Trophoblast cell (in vitro differentiated cells and primary cell): ENCODE measurements at regions not wholly inside any gene's neighbourhood (a gene's known extent, or its start where the extent isn't known, plus 50 kb on each side); places are given as distances from the start of the nearest gene placed in this dataset.

Source experiments
- DNase-seq, 2 donors: peaks; one replicate each; pipeline ENCODE4 v3.0.0-alpha.2; 2016
- H2AFZ ChIP-seq: 2 replicates; pipeline ENCODE4 v1.6.1; 2013; ENCODE audit warnings: low read length, moderate library complexity, mild to moderate bottlenecking; ENCODE audit not compliant: insufficient read depth, poor library complexity
- H2AK5ac ChIP-seq: 2 replicates; pipeline ENCODE4 v1.6.1; 2013; ENCODE audit warnings: mild to moderate bottlenecking, low read length
- H2BK120ac ChIP-seq: 2 replicates; pipeline ENCODE4 v1.6.1; 2013; ENCODE audit warnings: low read length, mild to moderate bottlenecking, moderate library complexity; ENCODE audit not compliant: insufficient read depth, poor library complexity
- H2BK12ac ChIP-seq: 2 replicates; pipeline ENCODE4 v1.6.1; 2013; ENCODE audit warnings: mild to moderate bottlenecking, low read length, moderate library complexity
- H2BK5ac ChIP-seq: 2 replicates; pipeline ENCODE4 v1.6.1; 2013; ENCODE audit warnings: low read length, low read depth, moderate library complexity, mild to moderate bottlenecking; ENCODE audit not compliant: poor library complexity
- H3K14ac ChIP-seq: 2 replicates; pipeline ENCODE4 v1.6.1; 2013; ENCODE audit warnings: mild to moderate bottlenecking, low read length
- H3K18ac ChIP-seq: 2 replicates; pipeline ENCODE4 v1.6.1; 2013; ENCODE audit warnings: mild to moderate bottlenecking, low read length
- H3K23ac ChIP-seq: 2 replicates; pipeline ENCODE4 v1.6.1; 2013; ENCODE audit warnings: low read length
- H3K27ac ChIP-seq: 2 replicates; pipeline ENCODE4 v1.5.1; 2013; ENCODE audit warnings: low read depth, mild to moderate bottlenecking, inconsistent platforms, low read length, moderate library complexity
- H3K27me3 ChIP-seq: 2 replicates; pipeline ENCODE4 v1.6.1; 2013; ENCODE audit warnings: inconsistent platforms, mild to moderate bottlenecking, low read length, moderate library complexity; ENCODE audit not compliant: insufficient read depth
- H3K36me3 ChIP-seq, 2 experiments: 1 replicate in 1 of 2; 2 replicates in 1 of 2; pipeline ENCODE4 v1.6.1; 2013; ENCODE audit warnings: low read length in 2 of 2, mild to moderate bottlenecking in 2 of 2, moderate library complexity in 1 of 2; ENCODE audit not compliant: insufficient read depth in 2 of 2, control insufficient read depth in 1 of 2
- H3K4ac ChIP-seq: 2 replicates; pipeline ENCODE4 v1.6.1; 2013; ENCODE audit warnings: low read depth, mild to moderate bottlenecking, low read length, moderate library complexity
- H3K4me1 ChIP-seq, 2 experiments: 1 replicate in 1 of 2; 2 replicates in 1 of 2; pipeline ENCODE4 v1.6.1; 2013; ENCODE audit warnings: low read length in 2 of 2, mild to moderate bottlenecking in 2 of 2, moderate library complexity in 1 of 2; ENCODE audit not compliant: insufficient read depth in 2 of 2, control insufficient read depth in 1 of 2
- H3K4me2 ChIP-seq: 2 replicates; pipeline ENCODE4 v1.6.1; 2013; ENCODE audit warnings: inconsistent platforms, mild to moderate bottlenecking, low read length, moderate library complexity
- H3K4me3 ChIP-seq: 2 replicates; pipeline ENCODE4 v1.5.1; 2013; ENCODE audit warnings: mild to moderate bottlenecking, low read depth, low read length, inconsistent platforms
- H3K79me1 ChIP-seq: one replicate; pipeline ENCODE4 v1.6.1; 2013; ENCODE audit warnings: low read length
- H3K79me2 ChIP-seq: 2 replicates; pipeline ENCODE4 v1.6.1; 2013; ENCODE audit warnings: low read length, mild to moderate bottlenecking; ENCODE audit not compliant: control insufficient read depth, insufficient read depth, poor library complexity
- H3K9ac ChIP-seq: 2 replicates; pipeline ENCODE4 v1.6.1; 2013; ENCODE audit warnings: mild to moderate bottlenecking, low read length
- H3K9me3 ChIP-seq: 2 replicates; pipeline ENCODE4 v1.6.1; 2013; ENCODE audit warnings: low read depth, mild to moderate bottlenecking, control low read depth, inconsistent platforms, low read length; ENCODE audit not compliant: insufficient read depth
- H4K12ac ChIP-seq: 2 replicates; pipeline ENCODE4 v1.6.1; 2013; ENCODE audit warnings: low read depth, mild to moderate bottlenecking, low read length, moderate library complexity
- H4K8ac ChIP-seq: 2 replicates; pipeline ENCODE4 v1.6.1; 2013; ENCODE audit warnings: low read depth, mild to moderate bottlenecking, low read length, moderate library complexity
- H4K91ac ChIP-seq: one replicate; pipeline ENCODE4 v1.6.1; 2013; ENCODE audit warnings: low read depth, mild to moderate bottlenecking, low read length, moderate library complexity
- WGBS: extraction: QIAGEN DNeasy Blood & Tissue Kit; methylation state at CpG from one replicate; pipeline ENCODE4 v1.1.7; 2013; ENCODE audit warnings: missing lambda C conversion rate; ENCODE audit not compliant: insufficient read length, insufficient coverage; ENCODE audit errors: extremely low coverage; 5-methylcytosine and 5-hydroxymethylcytosine counted together

DNA sequence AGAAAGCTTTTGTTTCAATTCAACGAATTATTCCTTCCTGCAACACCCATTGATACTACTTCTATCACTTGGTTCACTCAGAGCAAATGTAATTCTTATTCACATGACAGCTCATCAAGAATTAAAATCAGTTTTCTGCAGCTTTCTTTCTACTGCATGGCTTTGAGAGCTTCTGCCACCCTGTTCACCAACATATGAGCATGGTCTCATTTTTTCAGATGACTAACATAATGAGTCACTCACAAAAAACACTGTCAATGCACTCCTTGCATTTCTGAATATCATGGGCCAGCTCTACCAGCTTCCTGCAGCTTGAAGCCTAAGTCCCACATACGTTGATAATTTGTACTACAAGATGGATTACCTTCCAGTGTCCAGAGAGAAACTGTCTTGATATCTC is 342.9 kb downstream of the LRATD1 start:
- Histone ChIP-seq H3K79me2 (no peaks in the 10 kb centered on the region), H2BK12ac (no peak overlapping the region), H3K4me3 (no peak overlapping the region), H3K14ac (no peak overlapping the region), H3K36me3 (no peaks in the 10 kb centered on the region), H3K27ac (no peak overlapping the region), H3K18ac (no peak overlapping the region), H2BK5ac (no peak overlapping the region), H3K79me1 (no peaks in the 10 kb centered on the region), H2AK5ac (no peak overlapping the region), H4K12ac (no peak overlapping the region), H2AFZ (no peak overlapping the region), H3K4ac (no peak overlapping the region), H4K8ac (no peak overlapping the region), H3K23ac (no peak overlapping the region), H2BK120ac (no peak overlapping the region), H3K27me3 (no peaks in the 10 kb centered on the region), H4K91ac (no peak overlapping the region), H3K4me2 (no peak overlapping the region), H3K9me3 (no peaks in the 10 kb centered on the region), H3K4me1 (no peaks in the 10 kb centered on the region), H3K9ac (no peak overlapping the region)
- no CpG with 5 or more reads among the region's 2 CpGs for WGBS
- peak; percentile 19 to 62 for DNase-seq

DNA sequence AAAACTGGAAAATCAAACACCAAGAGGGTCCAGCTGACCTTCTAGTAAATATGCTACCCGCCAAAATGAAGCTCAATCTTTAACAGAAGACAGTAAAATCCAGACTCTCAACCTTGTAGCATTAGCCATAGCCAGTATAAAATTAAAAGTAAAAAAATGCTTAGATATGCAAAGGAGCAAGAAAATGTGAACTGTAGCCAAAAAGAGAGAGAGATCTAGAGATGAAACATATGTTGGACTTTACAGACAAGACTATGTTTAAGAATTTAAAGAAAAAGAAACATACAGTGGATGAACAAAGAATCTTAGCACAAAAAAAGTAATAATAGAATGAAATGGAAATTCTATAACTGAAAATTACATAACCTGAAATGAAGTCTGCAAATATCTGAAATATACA is 344.5 kb downstream of the LRATD1 start:
- no CpG with 5 or more reads among the region's 1 CpG for WGBS
- no peak for DNase-seq
- no peaks in the 10 kb centered on the region for H3K27me3 ChIP-seq
- H3K4me2 ChIP-seq: no peak overlapping the region
- H3K36me3 ChIP-seq: no peaks in the 10 kb centered on the region
- no peak overlapping the region for H3K14ac ChIP-seq
- H4K8ac ChIP-seq: no peak overlapping the region
- no peaks in the 10 kb centered on the region for H3K79me2 ChIP-seq
- no peak overlapping the region for H4K12ac ChIP-seq
- no peak overlapping the region for H3K23ac ChIP-seq
- H3K9me3 ChIP-seq: no peaks in the 10 kb centered on the region
- H4K91ac ChIP-seq: no peak overlapping the region
- no peak overlapping the region for H3K4ac ChIP-seq
- H3K4me3 ChIP-seq: no peak overlapping the region
- H2BK120ac ChIP-seq: no peak overlapping the region
- no peak overlapping the region for H2AFZ ChIP-seq
- H3K9ac ChIP-seq: no peak overlapping the region
- H3K18ac ChIP-seq: no peak overlapping the region
- no peak overlapping the region for H2BK12ac ChIP-seq
- no peaks in the 10 kb centered on the region for H3K79me1 ChIP-seq
- H3K27ac ChIP-seq: no peak overlapping the region
- H2BK5ac ChIP-seq: no peak overlapping the region
- H2AK5ac ChIP-seq: no peak overlapping the region
- no peaks in the 10 kb centered on the region for H3K4me1 ChIP-seq

DNA sequence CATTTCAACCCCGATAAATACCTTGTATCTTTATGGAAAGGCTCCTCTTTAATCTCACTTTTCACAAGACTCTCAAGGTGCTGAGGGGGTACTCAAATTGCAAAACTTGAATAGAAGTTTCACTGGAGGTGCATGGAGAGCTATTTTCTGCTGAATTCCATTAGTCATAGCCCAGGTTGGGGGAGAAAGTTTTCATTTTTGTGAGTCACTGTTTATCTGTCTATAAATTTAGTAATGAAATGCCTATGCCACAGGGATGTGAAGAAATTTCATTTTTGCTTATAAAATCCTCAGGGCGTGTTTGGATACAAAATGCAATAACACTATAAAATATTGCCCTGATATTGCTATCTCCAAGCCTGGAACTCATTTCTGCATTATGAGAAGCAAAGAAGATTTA is 346.3 kb downstream of the LRATD1 start:
- no peak for DNase-seq
- Histone ChIP-seq H2AK5ac (no peak overlapping the region), H3K4me1 (no peaks in the 10 kb centered on the region), H2BK120ac (no peak overlapping the region), H4K12ac (no peak overlapping the region), H4K8ac (no peak overlapping the region), H3K9me3 (no peaks in the 10 kb centered on the region), H3K79me2 (no peaks in the 10 kb centered on the region), H2BK5ac (no peak overlapping the region), H3K14ac (no peak overlapping the region), H4K91ac (no peak overlapping the region), H3K27me3 (no peaks in the 10 kb centered on the region), H3K79me1 (no peaks in the 10 kb centered on the region), H3K36me3 (no peaks in the 10 kb centered on the region), H3K4me3 (no peak overlapping the region), H3K18ac (no peak overlapping the region), H2BK12ac (no peak overlapping the region), H3K4me2 (no peak overlapping the region), H3K27ac (no peak overlapping the region), H3K4ac (no peak overlapping the region), H3K9ac (no peak overlapping the region), H2AFZ (no peak overlapping the region), H3K23ac (no peak overlapping the region)
- WGBS: 100% methylated on average over 1 of the region's 2 CpGs

DNA sequence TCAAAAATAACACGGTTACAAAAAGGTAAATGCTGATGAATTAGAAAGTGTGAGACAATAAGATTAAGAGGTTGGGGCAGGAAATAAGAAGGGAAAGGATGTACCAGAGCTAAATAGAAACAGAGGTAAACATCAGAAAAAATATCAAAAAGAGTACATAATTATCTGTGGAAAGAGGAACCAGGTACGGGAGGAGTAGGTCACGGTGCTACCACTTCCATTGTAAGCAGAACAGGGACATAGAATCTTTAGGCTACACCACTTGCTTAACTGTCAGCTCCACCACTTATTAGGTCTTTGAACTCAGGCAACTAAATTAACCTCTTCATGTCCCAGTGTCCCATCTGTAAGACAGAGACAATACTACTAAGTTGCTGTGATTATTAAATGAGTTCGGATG is 350.3 kb downstream of the LRATD1 start:
- no peaks in the 10 kb centered on the region for H3K79me1 ChIP-seq

More for the DNA sequence above, 350.3 kb downstream of the LRATD1 start:
- H2BK120ac ChIP-seq: no peak overlapping the region
- H3K9ac ChIP-seq: no peak overlapping the region
- no peak for DNase-seq
- no peaks in the 10 kb centered on the region for H3K9me3 ChIP-seq
- H2BK5ac ChIP-seq: no peak overlapping the region
- no peak overlapping the region for H3K4ac ChIP-seq
- no peaks in the 10 kb centered on the region for H3K36me3 ChIP-seq
- H2AFZ ChIP-seq: no peak overlapping the region
- H3K23ac ChIP-seq: no peak overlapping the region
- no peak overlapping the region for H2AK5ac ChIP-seq
- H4K8ac ChIP-seq: no peak overlapping the region
- no peak overlapping the region for H4K12ac ChIP-seq
- H3K4me1 ChIP-seq: no peaks in the 10 kb centered on the region
- WGBS: no CpG with 5 or more reads among the region's 4 CpGs
- no peak overlapping the region for H2BK12ac ChIP-seq
- no peak overlapping the region for H3K4me2 ChIP-seq
- H4K91ac ChIP-seq: no peak overlapping the region
- no peak overlapping the region for H3K4me3 ChIP-seq
- H3K27me3 ChIP-seq: no peaks in the 10 kb centered on the region
- no peak overlapping the region for H3K14ac ChIP-seq
- no peak overlapping the region for H3K27ac ChIP-seq
- no peaks in the 10 kb centered on the region for H3K79me2 ChIP-seq
- H3K18ac ChIP-seq: no peak overlapping the region
